Skeletal muscle satellite cell (primary cell): ENCODE measurements at regions not wholly inside any gene's neighbourhood (a gene's known extent, or its start where the extent isn't known, plus 50 kb on each side); places are given as distances from the start of the nearest gene placed in this dataset.
A peak's percentile ranks its signal among the peaks of the same experiment; 100 is the strongest.
"Not testable (repeated sequence)": the region's sequence is repeated elsewhere in the genome, so short reads cannot be mapped to it uniquely, and the experiment has no call there.

Experiments used
- H3K27me3 ChIP-seq: 2 replicates; pipeline ENCODE4 v1.7.0; 2013; ENCODE audit warnings: low read length; ENCODE audit not compliant: control insufficient read depth, insufficient read depth
- H3K36me3 ChIP-seq: 2 replicates; pipeline ENCODE4 v1.7.0; 2013; ENCODE audit warnings: mild to moderate bottlenecking, control low read depth, low read length; ENCODE audit not compliant: insufficient read depth
- H3K4me1 ChIP-seq: 2 replicates; pipeline ENCODE4 v1.7.0; 2013; ENCODE audit warnings: low read length; ENCODE audit not compliant: control insufficient read depth, insufficient read depth
- H3K4me2 ChIP-seq: 2 replicates; pipeline ENCODE4 v1.7.0; 2013; ENCODE audit warnings: mild to moderate bottlenecking, low read length
- H3K4me3 ChIP-seq: 2 replicates; pipeline ENCODE4 v1.7.0; 2013; ENCODE audit warnings: low read length
- H3K9ac ChIP-seq: 2 replicates; pipeline ENCODE4 v1.7.0; 2013; ENCODE audit warnings: mild to moderate bottlenecking, low read depth, low read length, moderate library complexity
- H3K9me3 ChIP-seq: replicated peaks from 2 replicates; pipeline ENCODE4 v1.7.0; 2013; ENCODE audit warnings: mild to moderate bottlenecking, control low read depth, low read length

GRCh38 chr1:235059221-235059620 is 69.4 kb downstream of the TOMM20 start:
- Histone ChIP-seq H3K4me1 (peaks cover 7% of the 10 kb centered on the region), H3K27me3 (no peaks in the 10 kb centered on the region), H3K4me3 (no peak overlapping the region), H3K4me2 (no peak overlapping the region), H3K9ac (no peak overlapping the region), H3K36me3 (no peaks in the 10 kb centered on the region), H3K9me3 (no peaks in the 10 kb centered on the region)

- no peak overlapping the region for H3K4me3 ChIP-seq
- H3K9ac ChIP-seq: no peak overlapping the region
- no peaks in the 10 kb centered on the region for H3K36me3 ChIP-seq
- H3K4me1 ChIP-seq: peaks cover 7% of the 10 kb centered on the region
- H3K9me3 ChIP-seq: no peaks in the 10 kb centered on the region
- no peak overlapping the region for H3K4me2 ChIP-seq
- no peaks in the 10 kb centered on the region for H3K27me3 ChIP-seq
These were observed 69.9 kb downstream of the TOMM20 start for GRCh38 chr1:235058695-235059094.

- no peaks in the 10 kb centered on the region for H3K36me3 ChIP-seq
- no peaks in the 10 kb centered on the region for H3K9me3 ChIP-seq
- H3K4me3 ChIP-seq: no peak overlapping the region
- no peak overlapping the region for H3K4me2 ChIP-seq
- H3K9ac ChIP-seq: no peak overlapping the region
- H3K4me1 ChIP-seq: no peaks in the 10 kb centered on the region
- H3K27me3 ChIP-seq: no peaks in the 10 kb centered on the region
These were observed 71.0 kb downstream of the TOMM20 start for GRCh38 chr1:235057385-235058306.

- Histone ChIP-seq H3K36me3 (no peaks in the 10 kb centered on the region), H3K4me3 (no peak overlapping the region), H3K4me1 (no peaks in the 10 kb centered on the region), H3K9me3 (no peaks in the 10 kb centered on the region), H3K4me2 (no peak overlapping the region), H3K27me3 (no peaks in the 10 kb centered on the region), H3K9ac (no peak overlapping the region)
These were observed 71.7 kb downstream of the TOMM20 start for GRCh38 chr1:235056937-235057336.

GRCh38 chr1:235054936-235055335 is 73.7 kb downstream of the TOMM20 start:
- Histone ChIP-seq H3K36me3 (no peaks in the 10 kb centered on the region), H3K4me3 (no peak overlapping the region), H3K4me1 (peaks cover 10% of the 10 kb centered on the region), H3K9me3 (no peaks in the 10 kb centered on the region), H3K4me2 (no peak overlapping the region), H3K9ac (no peak overlapping the region), H3K27me3 (no peaks in the 10 kb centered on the region)

GRCh38 chr1:235054466-235054865 is 74.2 kb downstream of the TOMM20 start:
- Histone ChIP-seq H3K9ac (no peak overlapping the region), H3K36me3 (no peaks in the 10 kb centered on the region), H3K4me1 (peaks cover 14% of the 10 kb centered on the region), H3K4me3 (no peak overlapping the region), H3K4me2 (no peak overlapping the region), H3K27me3 (no peaks in the 10 kb centered on the region), H3K9me3 (no peaks in the 10 kb centered on the region)

- peaks cover 34% of the 10 kb centered on the region for H3K4me1 ChIP-seq
- H3K27me3 ChIP-seq: no peaks in the 10 kb centered on the region
- H3K9me3 ChIP-seq: no peaks in the 10 kb centered on the region
- H3K4me2 ChIP-seq: no peak overlapping the region
- H3K9ac ChIP-seq: no peak overlapping the region
- no peak overlapping the region for H3K4me3 ChIP-seq
- no peaks in the 10 kb centered on the region for H3K36me3 ChIP-seq
These were observed 76.3 kb downstream of the TOMM20 start for GRCh38 chr1:235052067-235053008.

GRCh38 chr1:235051521-235051920 is 77.1 kb downstream of the TOMM20 start:
- Histone ChIP-seq H3K27me3 (no peaks in the 10 kb centered on the region), H3K9ac (peak overlapping the region; percentile 55), H3K4me3 (no peak overlapping the region), H3K4me2 (no peak overlapping the region), H3K36me3 (no peaks in the 10 kb centered on the region), H3K9me3 (no peaks in the 10 kb centered on the region), H3K4me1 (peaks cover 34% of the 10 kb centered on the region)

- Histone ChIP-seq H3K36me3 (no peaks in the 10 kb centered on the region), H3K27me3 (no peaks in the 10 kb centered on the region), H3K9me3 (no peaks in the 10 kb centered on the region), H3K4me1 (peaks cover 34% of the 10 kb centered on the region), H3K4me3 (no peak overlapping the region), H3K4me2 (peak overlapping the region; percentile 28), H3K9ac (peak overlapping the region; percentile 55)
These were observed 77.7 kb downstream of the TOMM20 start for GRCh38 chr1:235050911-235051360.

GRCh38 chr1:235049716-235050378 is 78.8 kb downstream of the TOMM20 start:
- H3K4me3 ChIP-seq, H3K9me3 ChIP-seq, H3K27me3 ChIP-seq, H3K4me2 ChIP-seq, H3K36me3 ChIP-seq: not testable (repeated sequence)
- peak overlapping the region; percentile 4 for H3K9ac ChIP-seq
- H3K4me1 ChIP-seq: peaks cover 34% of the 10 kb centered on the region

GRCh38 chr1:235049217-235049616 is 79.4 kb downstream of the TOMM20 start:
- H3K9ac ChIP-seq: peak overlapping the region; percentile 4
- H3K4me2 ChIP-seq: no peak overlapping the region
- H3K4me1 ChIP-seq: peaks cover 34% of the 10 kb centered on the region
- H3K9me3 ChIP-seq: no peaks in the 10 kb centered on the region
- no peaks in the 10 kb centered on the region for H3K27me3 ChIP-seq
- H3K4me3 ChIP-seq: no peak overlapping the region
- no peaks in the 10 kb centered on the region for H3K36me3 ChIP-seq
